Activated CD4-positive, alpha-beta T cell treated with anti-CD3 and anti-CD28 coated beads for 24 hours (primary cell): ENCODE measurements at regions not wholly inside any gene's neighbourhood (a gene's known extent, or its start where the extent isn't known, plus 50 kb on each side); places are given as distances from the start of the nearest gene placed in this dataset.

Source experiments
- DNase-seq, 2 donors: peaks; one replicate each; pipeline ENCODE4 v3.0.0-alpha.2; 2020; ENCODE audit warnings: low read depth in 2 of 2

- peak; percentile 11 to 49 for DNase-seq
These were observed 55.8 kb upstream of the SHC3 start for GRCh38 chr9:89234205-89235067.

- DNase-seq, result no peak
These were observed 58.4 kb upstream of the SHC3 start for GRCh38 chr9:89236955-89237573.

DNA sequence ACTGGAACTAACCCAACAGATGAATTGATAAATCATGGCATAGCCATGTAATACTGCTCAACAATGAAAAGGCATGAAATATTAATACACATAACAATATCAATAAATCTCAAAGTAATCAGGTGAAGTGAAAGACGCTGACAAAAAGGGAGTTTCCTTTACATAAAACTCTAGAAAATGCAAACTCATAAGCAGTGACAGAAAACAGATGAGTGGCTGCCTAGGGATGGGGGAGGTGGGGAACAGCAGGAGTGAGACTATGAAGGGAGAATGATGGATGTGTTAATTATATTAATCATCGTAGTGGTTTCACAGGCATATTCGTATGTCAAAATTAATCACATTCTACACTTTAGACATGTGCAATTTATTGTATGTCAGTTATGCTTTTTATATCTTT, 59.8 kb upstream of the SHC3 start:
- DNase-seq, result no peak

GRCh38 chr9:89243296-89244061, 64.9 kb upstream of the SHC3 start:
- no peak for DNase-seq

DNA sequence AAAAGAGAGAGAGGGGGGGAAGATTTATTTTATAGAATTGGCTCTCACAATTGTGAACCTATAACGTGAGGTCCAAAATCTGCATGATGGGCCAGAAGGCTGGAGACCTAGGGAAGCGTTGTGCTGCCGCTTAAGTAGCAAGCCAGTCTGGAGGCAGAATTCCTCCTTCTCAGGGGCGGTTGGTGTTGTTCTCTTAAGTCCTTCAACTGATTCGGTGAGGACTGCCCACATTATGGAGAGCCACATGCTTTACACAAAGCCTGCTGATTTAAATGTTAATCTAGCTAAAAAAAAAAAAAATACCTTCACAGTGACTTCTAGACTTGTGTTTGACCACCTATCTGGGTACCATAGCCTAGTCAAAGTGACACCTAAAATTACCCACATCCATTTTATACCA, 64.2 kb upstream of the CKS2 start:
- DNase-seq, result no peak

GRCh38 chr9:89247431-89248353, 63.3 kb upstream of the CKS2 start:
- DNase-seq, result no peak

DNA sequence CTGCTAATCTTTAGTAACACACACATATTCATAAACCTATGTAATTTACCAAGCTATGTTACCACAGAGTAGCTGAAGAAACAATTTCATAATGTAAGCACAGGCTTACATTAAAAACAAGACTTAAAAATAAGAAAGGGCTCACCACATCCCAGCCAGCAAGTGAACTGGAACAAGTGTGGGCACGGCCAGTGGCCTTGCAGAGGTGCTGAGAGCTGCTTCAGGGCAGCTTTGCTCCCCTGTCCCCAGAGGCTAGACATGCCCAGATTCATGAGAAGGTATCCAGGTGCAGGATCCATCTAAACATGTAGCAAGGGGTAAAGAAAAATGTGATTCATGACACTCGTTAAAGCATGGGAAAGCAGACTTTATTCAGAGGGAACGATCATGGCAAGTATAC, 62.0 kb upstream of the CKS2 start:
- no peak for DNase-seq

DNA sequence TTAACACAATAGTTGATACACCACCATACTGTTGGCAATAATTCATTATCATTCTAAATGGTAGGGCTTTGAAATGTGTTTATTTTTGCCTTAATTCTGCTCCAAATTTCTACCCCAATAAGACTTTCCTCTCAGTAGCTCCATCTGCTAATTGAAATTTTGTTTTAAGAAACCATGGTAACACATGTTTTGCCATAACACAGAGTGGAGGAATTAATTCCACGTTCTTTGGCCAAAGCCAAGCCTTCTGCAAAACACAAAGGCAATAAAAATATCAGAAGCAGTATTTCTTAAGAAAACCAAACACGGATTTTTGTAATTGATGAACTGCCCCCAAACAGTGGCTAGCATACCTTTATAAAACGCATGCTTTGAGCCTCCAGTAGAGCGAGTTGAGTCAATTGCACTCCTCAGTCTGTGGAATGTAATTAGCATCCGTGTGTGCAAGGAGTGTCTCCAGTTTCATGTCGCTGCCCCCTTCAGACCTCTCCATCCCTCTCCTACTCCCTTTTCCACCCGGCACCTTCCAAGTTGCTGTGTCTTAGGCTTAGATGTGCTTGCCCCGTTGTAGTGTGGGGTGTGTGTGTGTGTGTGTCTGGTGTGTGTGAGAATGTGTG, 58.2 kb upstream of the CKS2 start:
- DNase-seq, result no peak

DNA sequence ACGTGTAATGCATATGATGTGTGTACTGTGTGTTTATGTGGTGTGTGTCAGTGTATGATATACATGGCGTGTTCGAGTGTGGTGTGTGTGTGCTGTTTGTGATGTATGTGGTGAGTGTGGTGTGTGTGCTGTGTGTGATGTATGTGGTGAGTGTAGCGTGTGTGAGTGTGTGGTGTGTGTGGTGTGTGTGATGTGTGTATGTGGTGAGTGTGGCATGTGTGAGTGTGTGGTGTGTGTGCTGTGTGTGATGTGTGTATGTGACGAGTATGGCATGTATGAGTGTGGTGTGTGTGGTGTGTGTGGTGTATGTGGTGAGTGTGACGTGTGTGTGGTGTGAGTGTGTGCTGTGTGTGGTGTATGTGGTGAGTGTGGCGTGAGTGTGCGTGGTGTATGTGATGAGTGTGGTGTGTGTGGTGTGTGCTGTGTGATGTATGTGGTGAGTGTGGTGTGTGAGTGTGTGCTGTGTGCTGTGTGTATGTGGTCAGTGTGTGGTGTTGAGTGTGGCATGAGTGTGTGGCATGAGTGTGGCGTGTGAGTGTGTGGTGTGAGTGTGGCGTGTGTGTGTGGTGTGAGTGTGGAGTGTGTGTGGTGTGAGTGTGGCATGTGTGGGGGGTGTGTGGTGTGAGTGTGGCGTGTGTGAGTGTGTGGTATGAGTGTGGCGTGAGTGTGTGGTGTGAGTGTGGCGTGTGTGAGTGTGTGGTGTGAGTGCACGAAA, 56.8 kb upstream of the CKS2 start:
- DNase-seq, result no peak

GRCh38 chr9:89254773-89255125, 56.2 kb upstream of the CKS2 start:
- DNase-seq, result no peak

GRCh38 chr9:89256225-89256624, 54.8 kb upstream of the CKS2 start:
- no peak for DNase-seq

GRCh38 chr9:89256642-89257041, 54.4 kb upstream of the CKS2 start:
- DNase-seq, result no peak

DNA sequence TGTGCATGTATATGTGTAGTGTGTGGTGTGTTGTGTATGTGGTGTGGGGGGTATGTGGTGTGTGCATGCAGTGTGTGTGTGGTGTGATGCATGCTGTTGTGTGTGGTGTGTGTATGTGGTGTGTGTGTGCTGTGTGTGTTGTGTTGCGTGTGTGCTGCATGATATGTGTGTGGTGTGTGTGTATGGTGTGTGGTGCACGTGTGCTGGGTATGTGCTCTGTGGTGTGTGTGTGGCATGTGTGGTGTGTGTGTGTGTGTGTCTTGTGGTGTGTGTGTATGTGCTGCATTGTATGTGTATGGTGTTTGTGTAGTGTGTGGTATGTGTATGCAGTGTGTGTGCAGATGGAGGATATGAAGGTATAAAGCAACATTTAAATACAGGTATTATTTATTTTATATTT, 50.5 kb upstream of the CKS2 start:
- no peak for DNase-seq
